PC-9 (cell line): ENCODE measurements at regions not wholly inside any gene's neighbourhood (a gene's known extent, or its start where the extent isn't known, plus 50 kb on each side); places are given as distances from the start of the nearest gene placed in this dataset.

Experiments used
- EZH2 ChIP-seq: fragments of 200-600 bp; sonication (generic); IDR thresholded peaks from 2 replicates; pipeline ENCODE4 v1.8.0; 2017; ENCODE audit warnings: antibody characterized with exemption, low read depth
- TF ChIP-seq, protein P1 (sequence below): fragments of 200-600 bp; sonication (generic); conservative IDR thresholded peaks from 2 replicates; pipeline ENCODE4 v1.6.1; 2017; ENCODE audit warnings: mixed run types, antibody characterized with exemption, mild to moderate bottlenecking, moderate library complexity

GRCh38 chr3:15153103-15153502 is 52.9 kb upstream of the CAPN7 start:
- TF ChIP-seq, protein P1, sequence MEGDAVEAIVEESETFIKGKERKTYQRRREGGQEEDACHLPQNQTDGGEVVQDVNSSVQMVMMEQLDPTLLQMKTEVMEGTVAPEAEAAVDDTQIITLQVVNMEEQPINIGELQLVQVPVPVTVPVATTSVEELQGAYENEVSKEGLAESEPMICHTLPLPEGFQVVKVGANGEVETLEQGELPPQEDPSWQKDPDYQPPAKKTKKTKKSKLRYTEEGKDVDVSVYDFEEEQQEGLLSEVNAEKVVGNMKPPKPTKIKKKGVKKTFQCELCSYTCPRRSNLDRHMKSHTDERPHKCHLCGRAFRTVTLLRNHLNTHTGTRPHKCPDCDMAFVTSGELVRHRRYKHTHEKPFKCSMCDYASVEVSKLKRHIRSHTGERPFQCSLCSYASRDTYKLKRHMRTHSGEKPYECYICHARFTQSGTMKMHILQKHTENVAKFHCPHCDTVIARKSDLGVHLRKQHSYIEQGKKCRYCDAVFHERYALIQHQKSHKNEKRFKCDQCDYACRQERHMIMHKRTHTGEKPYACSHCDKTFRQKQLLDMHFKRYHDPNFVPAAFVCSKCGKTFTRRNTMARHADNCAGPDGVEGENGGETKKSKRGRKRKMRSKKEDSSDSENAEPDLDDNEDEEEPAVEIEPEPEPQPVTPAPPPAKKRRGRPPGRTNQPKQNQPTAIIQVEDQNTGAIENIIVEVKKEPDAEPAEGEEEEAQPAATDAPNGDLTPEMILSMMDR = no peak
- no peak for TF ChIP-seq EZH2
